Bronchial epithelial cell (primary cell): ENCODE measurements at regions not wholly inside any gene's neighbourhood (a gene's known extent, or its start where the extent isn't known, plus 50 kb on each side); places are given as distances from the start of the nearest gene placed in this dataset.
"Not testable (repeated sequence)": the region's sequence is repeated elsewhere in the genome, so short reads cannot be mapped to it uniquely, and the experiment has no call there.

ENCODE experiments used
- DNase-seq: peaks from one replicate; pipeline ENCODE4 v3.0.0-alpha.2; 2010; ENCODE audit warnings: low read depth
- FAIRE-seq: peaks from 2 replicates; lab custom pipeline; 2011; peaks lifted over from hg19 to GRCh38; lab: Jason Lieb, UNC
- H3K27me3 ChIP-seq: 2 replicates; pipeline ENCODE4 v1.5.1; 2011; ENCODE audit warnings: low read length; ENCODE audit not compliant: control insufficient read depth, insufficient read depth
- H3K36me3 ChIP-seq: 2 replicates; pipeline ENCODE4 v1.5.1; 2011; ENCODE audit warnings: low read length; ENCODE audit not compliant: control insufficient read depth, insufficient read depth
- H3K4me3 ChIP-seq: 2 replicates; pipeline ENCODE4 v1.5.1; 2011; ENCODE audit warnings: mild to moderate bottlenecking, low read depth, low read length, control low read depth
- CTCF ChIP-seq: IDR thresholded peaks from 2 replicates; pipeline ENCODE4 v1.5.1; 2011; ENCODE audit warnings: mild to moderate bottlenecking, moderate library complexity, low read length, control low read depth, inconsistent platforms; ENCODE audit not compliant: insufficient read depth, severe bottlenecking

- no peak for DNase-seq
- no peaks in the 10 kb centered on the region for H3K36me3 ChIP-seq
- no peaks in the 10 kb centered on the region for H3K27me3 ChIP-seq
- no peak overlapping the region for H3K4me3 ChIP-seq
- no peak for FAIRE-seq
- no peak for TF ChIP-seq CTCF
Measured at GRCh38 chr13:112159575-112160547, 92.9 kb downstream of the SOX1 start.

GRCh38 chr13:112160558-112160957 lies 93.6 kb downstream of the SOX1 start:
- Histone ChIP-seq H3K4me3 (no peak overlapping the region), H3K36me3 (no peaks in the 10 kb centered on the region), H3K27me3 (no peaks in the 10 kb centered on the region)
- TF ChIP-seq CTCF: no peak
- FAIRE-seq (no peak), DNase-seq (no peak)

GRCh38 chr13:112161521-112162301 lies 94.8 kb downstream of the SOX1 start:
- no peak for FAIRE-seq
- no peaks in the 10 kb centered on the region for H3K27me3 ChIP-seq

GRCh38 chr13:112163691-112164660 lies 97.0 kb downstream of the SOX1 start:
- H3K36me3 ChIP-seq, H3K27me3 ChIP-seq, DNase-seq, H3K4me3 ChIP-seq, FAIRE-seq: not testable (repeated sequence)

More at GRCh38 chr13:112161521-112162301, 94.8 kb downstream of the SOX1 start:
- no peak overlapping the region for H3K4me3 ChIP-seq
- no peak for DNase-seq
- no peaks in the 10 kb centered on the region for H3K36me3 ChIP-seq
- no peak for TF ChIP-seq CTCF

GRCh38 chr13:112165712-112166111 lies 98.8 kb downstream of the SOX1 start:
- Histone ChIP-seq H3K27me3 (no peaks in the 10 kb centered on the region), H3K4me3 (no peak overlapping the region), H3K36me3 (no peaks in the 10 kb centered on the region)
- DNase-seq (no peak), FAIRE-seq (no peak)
- no peak for TF ChIP-seq CTCF
